Glutamatergic neuron (in vitro differentiated cells): ENCODE measurements at regions not wholly inside any gene's neighbourhood (a gene's known extent, or its start where the extent isn't known, plus 50 kb on each side); places are given as distances from the start of the nearest gene placed in this dataset.

Source experiments
- DNase-seq: peaks from one replicate; pipeline ENCODE4 v3.0.0; 2022
- H3K27ac Mint-ChIP-seq: one replicate; pipeline ENCODE4 v1.8.0; 2020; ENCODE audit warnings: mild to moderate bottlenecking, mixed read lengths, inconsistent platforms; ENCODE audit not compliant: unreplicated experiment
- H3K27me3 Mint-ChIP-seq: one replicate; pipeline ENCODE4 v1.8.0; 2020; ENCODE audit warnings: mild to moderate bottlenecking, moderate library complexity, mixed read lengths, inconsistent platforms; ENCODE audit not compliant: unreplicated experiment
- H3K36me3 Mint-ChIP-seq: one replicate; pipeline ENCODE4 v1.8.0; 2020; ENCODE audit warnings: mild to moderate bottlenecking, mixed read lengths, inconsistent platforms; ENCODE audit not compliant: unreplicated experiment
- H3K4me1 Mint-ChIP-seq: one replicate; pipeline ENCODE4 v1.8.0; 2020; ENCODE audit warnings: mild to moderate bottlenecking, low read depth, mixed read lengths, inconsistent platforms; ENCODE audit not compliant: unreplicated experiment
- H3K4me3 Mint-ChIP-seq: one replicate; pipeline ENCODE4 v1.8.0; 2020; ENCODE audit warnings: mild to moderate bottlenecking, mixed read lengths, inconsistent platforms; ENCODE audit not compliant: unreplicated experiment
- H3K9me3 Mint-ChIP-seq: one replicate; pipeline ENCODE4 v1.8.0; 2020; ENCODE audit warnings: mild to moderate bottlenecking, moderate library complexity, mixed read lengths, inconsistent platforms; ENCODE audit not compliant: unreplicated experiment
- TF ChIP-seq, protein P1 (sequence below): fragments of 200-600 bp; sonication (generic); IDR thresholded peaks from one replicate; pipeline ENCODE4 v1.5.0; 2021; ENCODE audit not compliant: partially characterized antibody, unreplicated experiment

DNA sequence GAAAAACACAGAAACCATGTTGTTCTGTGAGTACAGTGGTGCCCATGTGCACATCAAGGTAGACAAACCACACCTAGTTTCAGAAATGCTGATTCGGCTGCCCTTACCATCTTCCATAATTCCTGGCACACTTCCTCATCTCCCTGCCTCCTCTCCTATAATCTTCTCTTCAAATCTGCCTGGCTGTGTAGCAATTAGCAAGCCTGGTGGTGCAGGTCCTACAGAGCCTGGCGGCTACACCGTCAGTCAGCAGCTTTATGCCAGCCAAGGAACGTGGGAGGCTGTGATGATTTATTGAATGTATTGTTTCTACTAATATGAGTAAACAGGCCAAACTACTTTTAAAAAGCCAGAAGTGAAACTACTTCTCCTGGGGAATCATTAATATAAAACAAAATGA is 106.8 kb downstream of the SEMA6D start:
- TF ChIP-seq, protein P1, sequence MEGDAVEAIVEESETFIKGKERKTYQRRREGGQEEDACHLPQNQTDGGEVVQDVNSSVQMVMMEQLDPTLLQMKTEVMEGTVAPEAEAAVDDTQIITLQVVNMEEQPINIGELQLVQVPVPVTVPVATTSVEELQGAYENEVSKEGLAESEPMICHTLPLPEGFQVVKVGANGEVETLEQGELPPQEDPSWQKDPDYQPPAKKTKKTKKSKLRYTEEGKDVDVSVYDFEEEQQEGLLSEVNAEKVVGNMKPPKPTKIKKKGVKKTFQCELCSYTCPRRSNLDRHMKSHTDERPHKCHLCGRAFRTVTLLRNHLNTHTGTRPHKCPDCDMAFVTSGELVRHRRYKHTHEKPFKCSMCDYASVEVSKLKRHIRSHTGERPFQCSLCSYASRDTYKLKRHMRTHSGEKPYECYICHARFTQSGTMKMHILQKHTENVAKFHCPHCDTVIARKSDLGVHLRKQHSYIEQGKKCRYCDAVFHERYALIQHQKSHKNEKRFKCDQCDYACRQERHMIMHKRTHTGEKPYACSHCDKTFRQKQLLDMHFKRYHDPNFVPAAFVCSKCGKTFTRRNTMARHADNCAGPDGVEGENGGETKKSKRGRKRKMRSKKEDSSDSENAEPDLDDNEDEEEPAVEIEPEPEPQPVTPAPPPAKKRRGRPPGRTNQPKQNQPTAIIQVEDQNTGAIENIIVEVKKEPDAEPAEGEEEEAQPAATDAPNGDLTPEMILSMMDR, result no peak
- no peak for DNase-seq
- H3K4me1 Mint-ChIP-seq, result peaks cover 10% of the 10 kb centered on the region
- no peak overlapping the region for H3K4me3 Mint-ChIP-seq
- no peaks in the 10 kb centered on the region for H3K36me3 Mint-ChIP-seq
- no peak overlapping the region for H3K27ac Mint-ChIP-seq
- H3K27me3 Mint-ChIP-seq, result peaks cover 2% of the 10 kb centered on the region
- H3K9me3 Mint-ChIP-seq, result no peaks in the 10 kb centered on the region

DNA sequence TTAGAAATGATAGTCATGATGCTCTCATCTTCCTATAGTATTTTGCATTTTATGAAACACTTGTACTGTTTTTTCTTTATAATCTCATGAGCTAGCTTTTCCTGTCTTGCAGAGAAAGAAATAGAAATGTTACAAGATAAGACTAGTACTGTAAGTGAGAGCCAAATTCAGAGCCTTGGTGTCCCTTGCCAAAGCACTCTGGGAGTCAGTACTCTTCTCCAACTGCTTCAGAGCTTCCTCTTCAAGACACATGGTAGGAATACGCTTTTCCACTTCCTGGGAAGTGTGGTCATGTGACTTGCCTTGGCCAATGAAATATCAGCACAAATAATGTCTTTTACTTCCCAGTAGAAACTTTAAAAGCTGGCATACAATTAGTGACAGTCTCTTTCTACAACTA is 112.4 kb downstream of the SEMA6D start:
- Mint-ChIP-seq H3K27me3 (no peaks in the 10 kb centered on the region), H3K4me1 (no peaks in the 10 kb centered on the region), H3K9me3 (peaks cover 5% of the 10 kb centered on the region), H3K36me3 (peaks cover 9% of the 10 kb centered on the region), H3K27ac (no peak overlapping the region), H3K4me3 (no peak overlapping the region)
- TF ChIP-seq, protein P1, result no peak
- DNase-seq, result no peak

DNA sequence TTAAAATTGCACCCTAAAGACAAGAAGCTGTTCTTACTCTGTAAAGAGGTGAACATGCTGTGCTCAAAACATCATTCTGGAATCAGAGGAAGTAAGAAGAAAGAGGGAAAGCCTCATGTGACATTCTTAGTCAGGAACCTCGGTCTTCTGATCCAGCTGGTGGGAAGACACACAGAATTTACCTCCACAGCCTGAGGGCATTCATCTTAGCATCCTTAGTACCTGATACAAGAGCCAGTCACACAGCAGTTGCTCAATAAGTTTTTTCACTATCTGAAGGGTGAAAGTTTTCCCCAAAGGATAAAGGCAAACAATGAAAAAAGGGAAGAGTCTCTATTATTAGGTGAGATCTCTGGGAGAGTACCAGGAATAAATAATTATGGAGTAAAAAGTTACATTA is 116.8 kb downstream of the SEMA6D start:
- H3K27me3 Mint-ChIP-seq, result no peaks in the 10 kb centered on the region
- no peak for DNase-seq
- H3K27ac Mint-ChIP-seq, result no peak overlapping the region
- peaks cover 17% of the 10 kb centered on the region for H3K36me3 Mint-ChIP-seq
- H3K9me3 Mint-ChIP-seq, result peaks cover 5% of the 10 kb centered on the region
- H3K4me1 Mint-ChIP-seq, result peaks cover 3% of the 10 kb centered on the region
- H3K4me3 Mint-ChIP-seq, result no peak overlapping the region
- TF ChIP-seq, protein P1, result no peak

DNA sequence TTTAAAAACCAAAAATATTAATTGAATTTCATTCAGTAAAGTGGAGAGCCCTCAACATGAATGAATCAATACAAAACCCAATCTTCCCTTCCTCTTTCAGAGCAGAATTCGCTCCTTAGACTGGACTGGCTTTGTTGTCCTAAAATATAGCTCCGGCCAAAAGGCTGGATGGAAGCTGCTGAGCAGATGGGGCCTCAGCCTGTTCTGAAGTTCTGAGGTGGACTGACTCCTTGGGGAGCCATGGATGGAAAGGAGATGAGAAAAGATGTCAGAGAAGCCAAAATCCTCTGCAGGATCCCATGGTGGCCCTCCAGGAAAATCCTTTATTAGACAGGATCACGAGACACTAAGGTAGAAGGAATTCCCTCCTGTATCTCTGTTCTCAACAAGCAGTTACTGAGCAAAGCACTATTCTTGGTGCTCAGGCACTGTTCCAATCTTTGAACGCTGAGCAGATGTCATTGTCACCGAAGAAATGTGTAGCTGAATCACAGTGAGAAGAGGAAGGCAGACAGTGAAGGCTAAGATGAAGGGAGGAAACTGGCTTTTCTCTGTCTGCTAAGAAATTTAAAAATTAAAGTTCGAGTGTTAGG is 122.0 kb downstream of the SEMA6D start:
- TF ChIP-seq, protein P1, result no peak
- no peak for DNase-seq
- Mint-ChIP-seq H3K36me3 (peaks cover 8% of the 10 kb centered on the region), H3K27ac (peak overlapping the region; percentile 22), H3K9me3 (no peaks in the 10 kb centered on the region), H3K4me1 (peaks cover 8% of the 10 kb centered on the region), H3K4me3 (no peak overlapping the region), H3K27me3 (no peaks in the 10 kb centered on the region)

DNA sequence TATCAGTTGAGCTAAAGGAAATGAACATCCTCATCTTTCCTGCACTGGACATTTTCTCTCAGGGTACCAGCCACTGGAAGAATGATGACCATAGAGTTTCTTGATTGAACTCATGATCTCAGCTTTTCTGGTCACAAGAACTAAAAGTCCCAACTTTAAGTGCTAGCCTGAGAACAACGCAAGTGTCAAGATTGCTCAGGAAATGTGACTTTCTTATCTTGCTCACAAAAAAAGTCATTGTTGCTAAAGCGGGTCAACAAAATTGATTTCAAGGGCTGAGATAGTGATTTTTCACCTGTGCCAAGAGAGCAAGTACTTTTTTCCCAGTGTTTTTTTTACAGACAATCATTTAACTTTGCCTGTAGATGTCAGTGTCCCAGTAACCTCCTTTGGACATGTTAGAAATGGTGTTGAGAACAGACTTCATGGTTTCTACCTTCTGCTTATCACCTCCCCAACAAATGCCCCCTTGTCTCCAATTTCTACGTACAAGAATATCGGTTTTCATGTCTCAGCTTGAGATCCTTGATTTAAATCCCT is 125.9 kb downstream of the SEMA6D start:
- H3K27ac Mint-ChIP-seq, result no peak overlapping the region
- no peak for DNase-seq
- no peaks in the 10 kb centered on the region for H3K36me3 Mint-ChIP-seq
- H3K9me3 Mint-ChIP-seq, result peaks cover 1% of the 10 kb centered on the region
- no peak overlapping the region for H3K4me3 Mint-ChIP-seq
- H3K4me1 Mint-ChIP-seq, result peaks cover 10% of the 10 kb centered on the region
- peaks cover 2% of the 10 kb centered on the region for H3K27me3 Mint-ChIP-seq
- TF ChIP-seq, protein P1, result no peak
